ENCODE measurements at regions not wholly inside any gene's neighbourhood (a gene's known extent, or its start where the extent isn't known, plus 50 kb on each side); places are given as distances from the start of the nearest gene placed in this dataset.

GRCh38 chr20:52441710-52442109, 250.1 kb upstream of the ZFP64 start:
- TF ChIP-seq CTCF (IDR thresholded peaks at IDR 0.05; ENCODE audit: low read depth, low read length, missing control alignments): no peak
- no peak for DNase-seq (ENCODE audit: extremely low read depth, low read depth)
- H3K4me3 ChIP-seq (replicated peaks; ENCODE audit: low read depth, low read length): no peak overlapping the region

- no peak for TF ChIP-seq CTCF (IDR thresholded peaks at IDR 0.05; ENCODE audit: low read depth, low read length, missing control alignments)
- no peak for DNase-seq (ENCODE audit: extremely low read depth, low read depth)
- no peak overlapping the region for H3K4me3 ChIP-seq (replicated peaks; ENCODE audit: low read depth, low read length)
Measured at GRCh38 chr20:52439375-52439774, 247.8 kb upstream of the ZFP64 start.

- no peak for TF ChIP-seq CTCF (IDR thresholded peaks at IDR 0.05; ENCODE audit: low read depth, low read length, missing control alignments)
- no peak for DNase-seq (ENCODE audit: extremely low read depth, low read depth)
- H3K4me3 ChIP-seq (replicated peaks; ENCODE audit: low read depth, low read length): no peak overlapping the region
Measured at GRCh38 chr20:52438326-52438963, 246.9 kb upstream of the ZFP64 start.

GRCh38 chr20:52434453-52434852, 242.9 kb upstream of the ZFP64 start:
- no peak for TF ChIP-seq CTCF (IDR thresholded peaks at IDR 0.05; ENCODE audit: low read depth, low read length, missing control alignments)
- H3K4me3 ChIP-seq (replicated peaks; ENCODE audit: low read depth, low read length): no peak overlapping the region
- DNase-seq (ENCODE audit: extremely low read depth, low read depth): no peak

GRCh38 chr20:52434041-52434425, 242.5 kb upstream of the ZFP64 start:
- DNase-seq (ENCODE audit: extremely low read depth, low read depth): no peak
- TF ChIP-seq CTCF (IDR thresholded peaks at IDR 0.05; ENCODE audit: low read depth, low read length, missing control alignments): no peak
- H3K4me3 ChIP-seq (replicated peaks; ENCODE audit: low read depth, low read length): no peak overlapping the region

GRCh38 chr20:52433326-52434040, 241.9 kb upstream of the ZFP64 start:
- no peak overlapping the region for H3K4me3 ChIP-seq (replicated peaks; ENCODE audit: low read depth, low read length)
- no peak for TF ChIP-seq CTCF (IDR thresholded peaks at IDR 0.05; ENCODE audit: low read depth, low read length, missing control alignments)
- no peak for DNase-seq (ENCODE audit: extremely low read depth, low read depth)

Measured in HFF-Myc (cell line).